Peyer's patch (tissue), 4 donors: ENCODE measurements at regions not wholly inside any gene's neighbourhood (a gene's known extent, or its start where the extent isn't known, plus 50 kb on each side); places are given as distances from the start of the nearest gene placed in this dataset.

ENCODE experiments used
- CTCF ChIP-seq, 6 experiments: fragments of 450-650 bp in 4 of 6; fragments of 200-600 bp in 2 of 6; sonication (generic) in 1 of 6; IDR thresholded peaks; one replicate each; pipeline ENCODE4 v1.5.1; 2017 to 2019; ENCODE audit warnings: antibody characterized with exemption in 6 of 6, mild to moderate bottlenecking in 3 of 6, moderate library complexity in 1 of 6
- POLR2A ChIP-seq, 2 donors: fragments of 450-650 bp; IDR thresholded peaks; one replicate each; pipeline ENCODE4 v1.5.1; 2017; ENCODE audit warnings: antibody characterized with exemption in 2 of 2, mild to moderate bottlenecking in 2 of 2, moderate library complexity in 2 of 2

GRCh38 chrX:112341598-112341997 lies 259.0 kb upstream of the TRPC5 start:
- no peak for TF ChIP-seq CTCF (IDR thresholded peaks at IDR 0.05)
- no peak for TF ChIP-seq POLR2A (IDR thresholded peaks at IDR 0.05)
